IPS DF 19.7 (cell line): ENCODE measurements at regions not wholly inside any gene's neighbourhood (a gene's known extent, or its start where the extent isn't known, plus 50 kb on each side); places are given as distances from the start of the nearest gene placed in this dataset.
"Not testable (repeated sequence)": the region's sequence is repeated elsewhere in the genome, so short reads cannot be mapped to it uniquely, and the experiment has no call there.

Experiments used
- DNase-seq: peaks from one replicate; pipeline ENCODE4 v3.0.0-alpha.2; 2013; ENCODE audit warnings: low read depth, low spot score

- DNase-seq = no peak
Measured at GRCh38 chr2:64795024-64795592, 141.4 kb upstream of the SERTAD2 start.

DNA sequence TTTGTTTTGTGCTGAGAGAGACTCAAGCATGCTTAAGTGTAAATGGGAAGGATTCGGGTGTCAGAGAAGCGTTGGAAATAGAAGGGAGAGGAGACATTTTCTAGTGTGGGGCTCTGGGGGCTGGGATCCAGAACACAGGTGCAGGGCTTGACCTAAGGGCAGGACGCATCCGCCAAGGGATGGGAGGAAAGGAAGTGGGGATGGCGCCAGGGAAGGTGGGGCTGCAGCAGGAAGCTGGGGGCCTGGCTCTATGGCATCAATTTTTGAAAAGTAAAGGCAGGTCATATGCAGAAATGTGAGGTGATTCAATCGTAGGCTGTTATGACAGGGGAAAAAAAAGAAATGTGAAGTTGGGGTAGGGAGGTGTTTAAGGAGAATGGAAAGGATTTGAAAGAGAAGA lies 143.2 kb upstream of the SERTAD2 start:
- DNase-seq = no peak

DNA sequence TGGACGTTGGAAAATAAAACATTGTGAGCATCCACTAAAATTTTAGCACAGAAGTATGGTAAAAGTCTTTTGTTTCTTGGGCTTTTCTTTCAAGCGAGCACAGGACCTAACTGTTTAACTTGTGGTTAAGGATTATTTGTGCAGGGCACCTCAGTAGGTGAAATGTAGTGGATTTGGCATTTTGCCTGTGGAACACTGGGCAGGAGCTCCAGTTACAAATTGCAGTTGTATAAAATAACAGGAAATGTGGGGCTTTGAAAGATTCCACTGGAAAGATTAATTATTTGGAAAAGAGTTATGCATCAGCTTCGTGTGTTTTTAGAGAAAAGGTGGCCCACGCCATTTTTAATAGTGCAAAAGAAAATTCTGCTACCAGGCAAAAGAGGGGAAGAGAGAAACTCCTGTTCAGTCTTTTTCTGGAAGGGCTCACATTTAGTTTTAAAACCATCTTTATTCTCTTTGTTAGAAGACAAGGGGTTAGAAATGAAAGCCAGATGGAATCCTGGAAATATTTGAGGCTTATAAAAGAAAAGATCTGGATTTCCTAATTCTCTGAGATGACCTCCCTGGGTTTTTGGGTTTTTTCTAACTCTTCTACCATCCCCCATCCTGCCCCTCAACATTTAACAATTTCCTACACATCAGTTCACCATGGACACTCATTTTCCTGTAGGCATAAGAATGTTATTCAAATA lies 144.3 kb upstream of the SERTAD2 start:
- DNase-seq = no peak

GRCh38 chr2:64799592-64800252 lies 146.0 kb upstream of the SERTAD2 start:
- no peak for DNase-seq

DNA sequence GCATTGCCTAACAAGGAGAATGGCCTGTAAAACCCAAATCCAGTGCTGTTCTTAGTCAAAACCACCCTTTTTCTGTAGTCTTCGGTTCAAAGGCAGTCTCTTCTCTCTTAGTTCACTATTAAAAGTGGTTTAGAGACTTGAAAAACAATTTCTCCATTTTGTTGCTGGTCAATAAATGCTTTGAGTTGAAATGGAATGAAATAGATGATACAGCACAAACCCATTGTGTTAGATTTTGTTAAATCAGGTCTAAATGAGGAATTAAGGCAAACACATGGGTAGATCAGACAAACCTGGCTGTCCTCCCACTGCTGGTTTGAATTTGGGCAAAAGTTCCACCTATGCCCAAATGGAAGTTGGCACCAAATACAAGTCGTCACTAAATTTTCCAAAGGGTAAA lies 150.1 kb upstream of the SERTAD2 start:
- no peak for DNase-seq

DNA sequence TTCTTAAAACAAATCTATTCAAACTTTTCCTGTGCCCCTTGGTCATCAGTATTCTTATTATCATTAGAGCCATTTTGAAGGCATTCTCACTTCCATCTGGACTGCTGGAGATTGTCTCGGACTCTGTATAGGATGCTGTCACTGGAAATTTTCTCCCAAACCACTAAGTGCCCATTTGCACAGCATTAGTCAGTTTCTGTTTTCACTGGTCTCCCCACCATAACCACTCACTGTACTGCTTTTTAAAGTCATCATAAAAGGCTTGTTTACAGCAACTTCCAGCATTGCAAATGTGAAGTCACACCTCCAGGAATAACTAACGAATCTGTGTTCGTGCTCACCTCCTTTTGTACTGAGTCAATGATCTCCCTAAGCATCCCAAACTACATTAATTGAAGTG lies 150.9 kb upstream of the SERTAD2 start:
- DNase-seq = no peak

DNA sequence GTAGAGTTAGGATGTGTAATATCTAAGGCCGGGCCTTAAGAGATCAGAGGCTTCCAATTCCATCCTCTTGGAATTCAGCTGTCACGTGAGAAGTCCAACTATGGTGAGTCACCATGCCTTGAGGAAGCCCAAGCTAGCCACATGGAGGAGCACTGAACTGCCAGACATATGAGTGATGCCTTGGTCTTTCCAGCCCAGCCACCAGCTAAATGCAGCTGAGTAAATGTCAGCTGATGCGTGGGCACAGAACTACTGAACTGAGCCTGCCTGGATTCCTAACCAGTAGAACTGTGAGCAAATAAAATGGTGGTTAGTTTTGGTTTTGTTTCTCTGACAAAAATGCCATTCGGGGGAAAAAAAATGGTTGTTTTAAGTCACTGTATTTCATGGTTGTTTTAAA lies 153.7 kb upstream of the SERTAD2 start:
- no peak for DNase-seq

DNA sequence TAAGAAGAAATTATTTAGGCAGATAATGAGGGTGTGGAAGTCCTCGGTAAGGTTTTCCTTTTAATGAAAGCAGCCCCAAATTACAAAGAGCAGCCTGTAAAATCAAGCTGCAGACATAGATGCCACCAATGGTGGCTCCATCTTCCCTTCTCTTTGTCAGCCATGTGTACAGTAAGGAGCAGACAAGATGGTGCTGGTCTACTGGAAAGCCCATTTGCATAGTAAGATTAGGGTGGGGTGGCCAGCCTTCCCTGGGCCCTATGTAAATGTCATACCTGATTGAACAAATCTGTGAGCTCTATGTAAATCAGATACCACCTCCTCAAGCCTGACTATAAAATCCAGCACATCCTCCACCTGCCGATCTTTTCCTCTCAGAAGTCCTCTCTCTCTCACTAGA lies 154.4 kb upstream of the SERTAD2 start:
- no peak for DNase-seq

GRCh38 chr2:64808754-64809153 lies 155.0 kb upstream of the SERTAD2 start:
- no peak for DNase-seq

GRCh38 chr2:64809216-64809615 lies 155.5 kb upstream of the SERTAD2 start:
- DNase-seq = no peak

GRCh38 chr2:64812285-64812684 lies 158.6 kb upstream of the SERTAD2 start:
- DNase-seq = no peak

- DNase-seq = no peak
Measured at GRCh38 chr2:64814007-64814406, 160.3 kb upstream of the SERTAD2 start.

DNA sequence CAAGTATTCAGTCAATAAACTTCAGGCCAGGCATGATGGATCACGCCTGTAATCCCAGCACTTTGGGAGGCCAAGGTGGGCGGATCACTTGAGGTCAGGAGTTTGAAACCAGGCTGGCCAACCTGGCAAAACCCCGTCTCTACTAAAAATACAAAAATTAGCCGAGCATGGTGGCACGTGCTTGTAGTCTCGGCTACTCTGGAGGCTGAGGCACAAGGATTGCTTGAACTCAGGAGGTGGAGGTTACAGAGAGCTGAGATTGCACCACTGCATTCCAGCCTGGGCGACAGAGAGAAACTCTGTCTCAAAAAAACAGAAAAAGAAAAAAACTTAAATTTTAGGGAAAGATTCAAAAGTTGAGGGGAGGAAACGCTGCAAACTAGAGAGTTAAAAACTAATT lies 162.8 kb upstream of the SERTAD2 start:
- DNase-seq = not testable (repeated sequence)

- no peak for DNase-seq
Measured at GRCh38 chr2:64817453-64817852, 163.7 kb upstream of the SERTAD2 start.

DNA sequence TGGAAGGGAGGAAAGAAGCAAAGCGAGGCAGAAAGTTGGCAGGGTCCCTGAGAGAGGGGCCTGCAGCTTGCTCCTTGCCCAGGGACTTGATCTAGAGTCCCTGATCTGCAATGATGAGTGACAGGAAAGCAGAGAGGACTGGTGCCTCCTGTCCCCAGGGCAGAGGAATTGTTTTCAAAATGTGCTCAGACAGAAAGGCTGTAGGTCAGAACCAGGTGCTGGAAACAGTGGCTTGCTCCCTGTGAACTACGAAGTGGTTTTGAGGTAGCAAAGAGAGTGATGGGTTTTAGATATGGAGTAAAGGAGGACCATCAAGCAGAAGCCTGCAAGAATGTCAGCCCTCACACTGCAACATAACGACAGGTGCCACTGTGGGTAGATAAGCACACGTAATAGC lies 164.9 kb upstream of the SERTAD2 start:
- DNase-seq = no peak

DNA sequence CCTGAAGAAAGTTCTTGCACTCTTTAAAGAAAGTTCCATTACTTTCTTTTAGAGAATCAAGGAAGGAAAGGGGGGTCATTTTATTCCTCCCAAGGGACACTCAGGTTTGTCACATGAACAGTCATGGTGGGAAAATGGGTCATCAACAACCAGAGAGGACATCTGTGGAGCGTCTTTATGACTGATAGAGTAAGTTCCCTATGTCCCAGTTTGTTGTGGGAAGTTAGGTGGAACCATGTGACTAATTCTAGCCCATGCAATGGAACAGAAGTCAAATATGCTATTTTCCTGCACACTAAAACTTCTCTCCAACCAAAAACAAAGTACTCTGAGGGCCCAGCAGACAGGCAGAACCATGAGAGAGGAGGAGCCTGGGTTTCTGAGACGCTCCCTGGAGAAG lies 165.6 kb upstream of the SERTAD2 start:
- DNase-seq = no peak

DNA sequence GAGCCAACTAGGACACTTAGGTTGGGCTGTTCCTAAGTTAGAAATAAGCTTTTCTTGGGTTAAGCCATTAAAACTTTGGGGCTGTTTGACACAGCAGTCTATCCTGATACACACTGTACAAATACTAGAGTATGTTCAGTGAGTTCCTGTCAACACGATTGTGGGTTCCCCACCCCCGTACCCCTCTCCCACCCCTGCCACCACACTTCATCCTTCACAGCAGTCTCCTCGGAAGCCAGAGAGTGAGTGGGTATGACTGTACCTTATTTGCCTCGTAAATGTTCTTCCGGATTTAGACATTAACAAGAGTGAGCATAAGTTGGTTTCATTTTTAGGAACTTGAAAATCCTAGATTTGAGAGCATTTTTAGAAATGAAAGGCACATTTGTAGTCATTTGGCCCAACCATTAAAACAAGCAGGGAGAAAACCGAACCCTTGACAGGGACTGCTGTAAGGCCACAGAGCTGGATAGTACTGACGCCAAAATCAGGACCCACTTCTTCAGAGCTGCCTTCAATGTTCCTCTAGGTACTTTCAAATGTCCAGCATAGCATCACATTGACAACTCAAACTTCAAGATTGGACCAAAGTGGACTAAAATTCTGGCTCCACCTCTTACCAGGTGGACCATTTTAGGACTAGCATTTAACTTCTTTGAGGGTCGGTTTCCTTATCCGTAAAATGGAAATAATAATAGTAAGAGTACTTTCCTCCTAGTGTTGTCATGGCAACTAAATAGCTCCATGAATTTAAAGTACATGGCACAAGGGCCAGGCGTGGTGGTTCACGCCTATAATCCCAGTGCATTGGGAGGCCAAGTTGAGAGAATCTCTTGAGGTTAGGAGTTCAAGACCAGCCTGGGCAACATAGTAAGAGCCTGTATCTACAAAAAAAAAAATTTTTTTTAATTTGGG lies 166.3 kb upstream of the SERTAD2 start:
- DNase-seq = no peak

GRCh38 chr2:64820901-64821300 lies 167.2 kb upstream of the SERTAD2 start:
- DNase-seq = no peak

- peak; percentile 87 for DNase-seq
Measured at GRCh38 chr2:64823794-64824193, 165.4 kb upstream of the SLC1A4 start.

DNA sequence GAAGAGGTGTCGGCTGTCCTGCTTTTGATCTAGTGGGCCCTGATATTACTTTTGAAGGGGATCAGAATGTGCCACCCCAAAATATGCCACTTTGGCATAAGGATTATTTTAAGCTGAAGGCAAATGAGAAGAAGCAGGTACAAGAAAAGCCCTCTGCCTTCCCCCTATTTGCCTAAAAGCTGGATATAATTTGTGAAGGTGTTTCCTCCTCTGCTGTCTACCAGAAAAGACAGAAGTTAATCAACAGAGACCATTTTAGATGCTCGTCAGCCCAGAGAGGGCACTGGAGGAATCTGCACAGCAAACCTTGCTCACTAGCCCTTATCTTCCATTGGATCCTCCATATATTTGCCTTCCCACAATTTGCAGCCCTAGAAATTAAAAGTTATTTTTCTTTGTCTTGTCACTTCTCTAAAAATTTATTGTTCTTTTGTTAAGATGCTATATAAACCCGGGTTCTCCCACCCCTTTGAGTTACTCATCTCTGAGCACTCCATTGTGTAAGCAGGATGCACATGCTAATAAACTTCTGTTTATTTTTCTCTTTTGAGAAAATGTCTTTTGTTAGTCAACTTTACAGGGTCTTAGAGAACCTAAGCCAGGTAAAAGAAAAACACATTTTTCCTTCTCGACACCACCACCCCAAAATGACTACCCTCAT lies 163.2 kb upstream of the SLC1A4 start:
- no peak for DNase-seq

- no peak for DNase-seq
Measured at GRCh38 chr2:64826703-64827102, 162.5 kb upstream of the SLC1A4 start.

DNA sequence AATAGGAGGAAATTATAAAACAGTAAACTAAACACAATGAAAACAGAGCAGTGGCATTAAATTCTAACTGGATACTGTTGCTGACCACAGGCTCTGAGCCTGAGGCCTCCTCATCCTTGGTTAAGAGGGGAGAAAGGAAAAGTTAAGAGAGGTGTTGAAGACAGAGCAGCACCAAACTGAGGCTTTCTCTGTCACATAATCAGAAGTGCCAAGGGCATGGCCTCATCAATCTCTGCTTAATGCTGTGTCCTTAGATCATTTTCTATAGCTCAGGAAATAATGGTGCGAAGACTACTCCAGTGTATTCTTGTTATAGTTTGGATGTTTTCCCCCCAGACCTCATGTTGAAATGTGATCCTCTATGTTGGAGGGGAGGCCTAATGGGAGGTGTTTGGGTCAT lies 160.9 kb upstream of the SLC1A4 start:
- DNase-seq = no peak
